Coronary artery (tissue), 2 donors: ENCODE measurements at regions not wholly inside any gene's neighbourhood (a gene's known extent, or its start where the extent isn't known, plus 50 kb on each side); places are given as distances from the start of the nearest gene placed in this dataset.
"Not testable (repeated sequence)": the region's sequence is repeated elsewhere in the genome, so short reads cannot be mapped to it uniquely, and the experiment has no call there.

Experiments used
- DNase-seq: peaks from one replicate; pipeline ENCODE4 v3.0.0-alpha.2; 2017; ENCODE audit warnings: low spot score
- H3K27ac ChIP-seq, 2 donors: fragments of 200-600 bp; sonication (generic); one replicate each; pipeline ENCODE4 v1.5.1; 2016 to 2019
- H3K4me3 ChIP-seq: fragments of 200-600 bp; sonication (generic); 2 replicates; pipeline ENCODE4 v1.5.1; 2016; ENCODE audit warnings: mild to moderate bottlenecking, moderate library complexity
- CTCF ChIP-seq: fragments of 200-600 bp; sonication (generic); IDR thresholded peaks from one replicate; pipeline ENCODE4 v1.5.1; 2019; ENCODE audit warnings: antibody characterized with exemption

GRCh38 chr2:21234464-21235120 is 110.8 kb downstream of the TDRD15 start:
- no peak for DNase-seq
- Histone ChIP-seq H3K27ac (no peak overlapping the region), H3K4me3 (no peak overlapping the region)
- TF ChIP-seq CTCF, result no peak

GRCh38 chr2:21239749-21240148 is 116.0 kb downstream of the TDRD15 start:
- H3K4me3 ChIP-seq, H3K27ac ChIP-seq, DNase-seq: not testable (repeated sequence)

- no peak for DNase-seq
- no peak for TF ChIP-seq CTCF
- H3K4me3 ChIP-seq, result no peak overlapping the region
- no peak overlapping the region for H3K27ac ChIP-seq
These were observed 120.4 kb downstream of the TDRD15 start for GRCh38 chr2:21244161-21244560.

GRCh38 chr2:21245565-21245964 is 121.8 kb downstream of the TDRD15 start:
- DNase-seq, result no peak
- Histone ChIP-seq H3K27ac (no peak overlapping the region), H3K4me3 (no peak overlapping the region)
- TF ChIP-seq CTCF, result no peak

GRCh38 chr2:21249367-21249766 is 125.6 kb downstream of the TDRD15 start:
- no peak overlapping the region for H3K4me3 ChIP-seq
- no peak for DNase-seq
- no peak overlapping the region for H3K27ac ChIP-seq
- TF ChIP-seq CTCF, result no peak

GRCh38 chr2:21250673-21251072 is 126.9 kb downstream of the TDRD15 start:
- Histone ChIP-seq H3K4me3 (no peak overlapping the region), H3K27ac (no peak overlapping the region)
- DNase-seq, result no peak
- no peak for TF ChIP-seq CTCF

- no peak overlapping the region for H3K4me3 ChIP-seq
- no peak for DNase-seq
- TF ChIP-seq CTCF, result no peak
- no peak overlapping the region for H3K27ac ChIP-seq
These were observed 127.6 kb downstream of the TDRD15 start for GRCh38 chr2:21251216-21251980.
